ENCODE measurements at regions not wholly inside any gene's neighbourhood (a gene's known extent, or its start where the extent isn't known, plus 50 kb on each side); places are given as distances from the start of the nearest gene placed in this dataset.

DNA sequence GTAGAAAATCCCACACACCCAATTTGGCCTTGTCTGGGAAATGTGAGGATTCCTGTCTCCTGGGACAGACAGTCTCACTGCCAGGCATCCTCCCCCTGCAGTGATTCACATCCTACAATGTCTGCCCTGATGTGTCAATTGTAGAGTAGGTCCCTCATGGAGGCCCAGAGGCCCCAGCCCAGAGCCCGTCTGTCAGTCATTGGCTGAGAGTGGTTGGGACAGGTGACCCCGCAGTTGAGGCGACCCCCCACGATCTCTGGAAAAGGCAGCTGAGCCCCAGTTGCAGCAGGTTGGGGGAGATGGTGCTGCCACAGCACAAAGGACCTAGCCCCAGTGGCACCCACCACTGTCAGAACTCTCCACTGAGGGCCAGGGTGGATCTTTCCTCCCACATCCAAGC lies 84.3 kb upstream of the INSIG1 start:
- H3K27me3 ChIP-seq (replicated peaks; ENCODE audit: control insufficient read depth, insufficient read depth, low read length), result no peaks in the 10 kb centered on the region
- peak overlapping the region; percentile 85 for H3K4me3 Mint-ChIP-seq (ENCODE audit: unreplicated experiment)
- no peaks in the 10 kb centered on the region for H3K27me3 Mint-ChIP-seq (ENCODE audit: insufficient read depth, unreplicated experiment)
- POLR2A ChIA-PET, result no interaction called here
- intact Hi-C loops (cut with micrococcal nuclease; ENCODE audit: unreplicated experiment), result loop anchor here (5.0 kb wide), 1 partner anchor 84 kb away; the partner anchor contains the start of gene INSIG1
- H3K4me1 Mint-ChIP-seq (ENCODE audit: low read depth, unreplicated experiment), result peaks cover 11% of the 10 kb centered on the region
- H3K27ac Mint-ChIP-seq (ENCODE audit: unreplicated experiment), result peak overlapping the region; percentile 83
- TF ChIP-seq, protein P1, sequence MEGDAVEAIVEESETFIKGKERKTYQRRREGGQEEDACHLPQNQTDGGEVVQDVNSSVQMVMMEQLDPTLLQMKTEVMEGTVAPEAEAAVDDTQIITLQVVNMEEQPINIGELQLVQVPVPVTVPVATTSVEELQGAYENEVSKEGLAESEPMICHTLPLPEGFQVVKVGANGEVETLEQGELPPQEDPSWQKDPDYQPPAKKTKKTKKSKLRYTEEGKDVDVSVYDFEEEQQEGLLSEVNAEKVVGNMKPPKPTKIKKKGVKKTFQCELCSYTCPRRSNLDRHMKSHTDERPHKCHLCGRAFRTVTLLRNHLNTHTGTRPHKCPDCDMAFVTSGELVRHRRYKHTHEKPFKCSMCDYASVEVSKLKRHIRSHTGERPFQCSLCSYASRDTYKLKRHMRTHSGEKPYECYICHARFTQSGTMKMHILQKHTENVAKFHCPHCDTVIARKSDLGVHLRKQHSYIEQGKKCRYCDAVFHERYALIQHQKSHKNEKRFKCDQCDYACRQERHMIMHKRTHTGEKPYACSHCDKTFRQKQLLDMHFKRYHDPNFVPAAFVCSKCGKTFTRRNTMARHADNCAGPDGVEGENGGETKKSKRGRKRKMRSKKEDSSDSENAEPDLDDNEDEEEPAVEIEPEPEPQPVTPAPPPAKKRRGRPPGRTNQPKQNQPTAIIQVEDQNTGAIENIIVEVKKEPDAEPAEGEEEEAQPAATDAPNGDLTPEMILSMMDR (IDR thresholded peaks at IDR 0.05; ENCODE audit: insufficient read depth in 1 of 2, low read depth in 1 of 2, low read length in 1 of 2, severe bottlenecking in 1 of 2, unreplicated experiment in 1 of 2), result no peak
- H3K36me3 ChIP-seq (ENCODE audit: control insufficient read depth, insufficient read depth, low read length), result no peaks in the 10 kb centered on the region
- DNase-seq, result no peak
- H3K4me1 ChIP-seq, result peaks cover 17% of the 10 kb centered on the region
- H3K9me3 Mint-ChIP-seq (ENCODE audit: unreplicated experiment), result peaks cover 7% of the 10 kb centered on the region
- H3K4me3 ChIP-seq (ENCODE audit: low read depth, low read length), result no peak overlapping the region
- H3K36me3 Mint-ChIP-seq (ENCODE audit: insufficient read depth, unreplicated experiment), result no peaks in the 10 kb centered on the region
- BruUV-seq (replicated peaks), result TSS peak; percentile 57
- CTCF ChIA-PET, result no interaction called here
- no peaks in the 10 kb centered on the region for H3K9me3 ChIP-seq

DNA sequence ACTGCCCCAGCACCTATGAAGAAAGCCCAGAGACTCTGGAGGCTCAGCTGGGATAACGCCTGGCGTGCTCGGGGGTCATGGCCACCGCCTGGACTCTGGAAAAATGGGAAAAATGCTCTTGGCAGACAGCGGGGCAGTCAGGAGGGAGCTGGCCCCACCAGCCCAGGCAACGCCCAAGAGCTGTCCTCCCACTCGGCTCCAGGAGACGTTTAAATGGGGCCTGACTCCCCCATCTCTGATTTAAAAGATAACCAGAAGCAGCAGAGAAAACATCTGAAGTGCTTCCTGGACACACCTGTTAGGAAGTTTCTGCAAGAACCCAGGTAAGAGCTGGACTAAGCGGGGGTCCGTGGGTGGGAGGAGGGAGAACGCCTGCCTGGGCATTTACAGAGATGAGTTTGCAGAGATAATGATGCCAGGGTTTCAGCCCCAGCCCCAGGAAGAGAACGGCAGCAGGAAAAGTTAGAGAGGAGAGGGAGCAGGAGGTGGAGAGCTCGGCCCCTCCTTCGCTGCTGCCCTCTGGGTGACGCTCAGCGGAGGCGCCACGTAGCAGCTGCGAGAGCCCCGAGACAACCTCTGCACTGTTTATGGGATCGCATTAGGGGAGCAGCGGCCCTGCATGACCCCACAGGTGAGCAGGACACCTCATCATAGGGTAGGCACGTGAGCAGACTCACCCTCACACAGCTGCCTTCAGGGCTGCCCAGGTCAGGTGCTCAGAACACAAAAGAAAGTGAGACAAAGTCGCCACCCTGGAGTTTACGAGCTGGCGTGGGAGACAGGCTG lies 83.5 kb upstream of the INSIG1 start:
- no TSS peak for BruUV-seq (replicated peaks)
- TF ChIP-seq, protein P1 (IDR thresholded peaks at IDR 0.05; ENCODE audit: insufficient read depth in 1 of 2, low read depth in 1 of 2, low read length in 1 of 2, severe bottlenecking in 1 of 2, unreplicated experiment in 1 of 2), result no peak
- Mint-ChIP-seq H3K27me3 (ENCODE audit: insufficient read depth, unreplicated experiment) (no peaks in the 10 kb centered on the region), H3K27ac (ENCODE audit: unreplicated experiment) (peak overlapping the region; percentile 83), H3K36me3 (ENCODE audit: insufficient read depth, unreplicated experiment) (no peaks in the 10 kb centered on the region), H3K9me3 (ENCODE audit: unreplicated experiment) (no peaks in the 10 kb centered on the region), H3K4me3 (ENCODE audit: unreplicated experiment) (peak overlapping the region; percentile 85), H3K4me1 (ENCODE audit: low read depth, unreplicated experiment) (peaks cover 11% of the 10 kb centered on the region)
- DNase-seq, result peak; percentile 47 to 71
- intact Hi-C loops (cut with micrococcal nuclease; ENCODE audit: unreplicated experiment), result loop anchor here (2.0 to 5.0 kb wide), 2 partner anchors 21 to 83 kb away; partner anchors contain the start of gene INSIG1
- ChIA-PET POLR2A (interaction anchor here (1.4 kb wide), 1 partner anchor 83 kb away, joined by 9 read pairs; the partner anchor contains the start of gene INSIG1), CTCF (interaction anchor here (0.9 to 1.6 kb wide), 3 partner anchors 19 to 131 kb away, joined by 3 to 5 read pairs (median 5); partner anchors contain the start of gene INSIG1)
- H3K27me3 ChIP-seq (replicated peaks; ENCODE audit: control insufficient read depth, insufficient read depth, low read length), result no peaks in the 10 kb centered on the region
- H3K4me1 ChIP-seq, result peaks cover 17% of the 10 kb centered on the region
- H3K9me3 ChIP-seq, result no peaks in the 10 kb centered on the region
- H3K36me3 ChIP-seq (ENCODE audit: control insufficient read depth, insufficient read depth, low read length), result no peaks in the 10 kb centered on the region
- peak overlapping the region; percentile 33 for H3K4me3 ChIP-seq (ENCODE audit: low read depth, low read length)

DNA sequence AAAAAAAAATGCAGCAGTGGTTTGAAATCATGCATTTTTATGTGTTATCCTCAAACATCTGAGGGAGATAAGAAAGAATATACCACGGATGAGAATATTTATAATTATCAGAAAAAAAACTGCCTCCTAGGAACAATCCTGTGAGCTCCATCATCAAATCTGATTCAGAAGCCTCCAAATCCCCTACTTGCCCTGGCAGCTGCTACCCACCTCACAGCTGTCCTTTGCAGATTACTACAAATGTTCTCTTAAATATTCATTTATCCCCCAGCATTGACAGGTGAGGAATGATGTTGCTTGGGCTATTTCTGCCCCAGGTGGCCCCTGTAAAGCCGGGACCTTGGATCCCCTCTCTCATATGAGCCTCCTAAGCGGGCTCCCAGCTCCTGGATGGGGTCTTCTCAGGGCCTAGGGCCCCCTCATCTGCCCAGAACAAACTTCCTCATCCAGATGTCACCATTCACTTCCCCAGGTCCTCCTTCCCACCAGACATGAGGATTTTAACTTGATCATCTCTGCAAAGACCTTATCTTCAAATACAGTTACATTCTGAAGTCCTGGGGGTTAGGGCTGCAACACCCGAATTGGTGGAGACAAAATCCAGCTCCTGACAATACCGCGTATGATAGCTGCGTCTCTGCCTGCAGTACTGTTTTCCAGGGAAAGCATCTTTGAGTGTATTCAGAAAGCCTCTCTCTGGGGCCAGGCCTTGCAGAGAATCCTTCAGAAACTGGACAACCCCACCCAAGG lies 81.9 kb upstream of the INSIG1 start:
- ChIA-PET CTCF (interaction anchor here (1.6 kb wide), 1 partner anchor 18 kb away, joined by 3 read pairs; no protein-coding TSS in a partner anchor), POLR2A (interaction anchor here (1.0 kb wide), 1 partner anchor 15 kb away, joined by 3 read pairs; no protein-coding TSS in a partner anchor)
- Histone ChIP-seq H3K36me3 (ENCODE audit: control insufficient read depth, insufficient read depth, low read length) (no peaks in the 10 kb centered on the region), H3K4me1 (peaks cover 17% of the 10 kb centered on the region), H3K9me3 (no peaks in the 10 kb centered on the region), H3K27me3 (replicated peaks; ENCODE audit: control insufficient read depth, insufficient read depth, low read length) (no peaks in the 10 kb centered on the region), H3K4me3 (ENCODE audit: low read depth, low read length) (no peak overlapping the region)
- Mint-ChIP-seq H3K4me1 (ENCODE audit: low read depth, unreplicated experiment) (peaks cover 11% of the 10 kb centered on the region), H3K4me3 (ENCODE audit: unreplicated experiment) (peak overlapping the region; percentile 27), H3K27me3 (ENCODE audit: insufficient read depth, unreplicated experiment) (no peaks in the 10 kb centered on the region), H3K27ac (ENCODE audit: unreplicated experiment) (no peak overlapping the region), H3K36me3 (ENCODE audit: insufficient read depth, unreplicated experiment) (no peaks in the 10 kb centered on the region), H3K9me3 (ENCODE audit: unreplicated experiment) (no peaks in the 10 kb centered on the region)
- no peak for DNase-seq
- TF ChIP-seq, protein P1 (IDR thresholded peaks at IDR 0.05; ENCODE audit: insufficient read depth in 1 of 2, low read depth in 1 of 2, low read length in 1 of 2, severe bottlenecking in 1 of 2, unreplicated experiment in 1 of 2), result no peak
- intact Hi-C loops (cut with micrococcal nuclease; ENCODE audit: unreplicated experiment), result loop anchor here (2.0 kb wide), 1 partner anchor 19 kb away; no protein-coding TSS in a partner anchor
- no TSS peak for BruUV-seq (replicated peaks)
